ENCODE measurements at regions not wholly inside any gene's neighbourhood (a gene's known extent, or its start where the extent isn't known, plus 50 kb on each side); places are given as distances from the start of the nearest gene placed in this dataset.

- no peak overlapping the region for H3K9ac ChIP-seq (ENCODE audit: low read depth in 1 of 2, low read length in 2 of 2)
- no peaks in the 10 kb centered on the region for H3K27me3 ChIP-seq (ENCODE audit: control insufficient read depth in 4 of 4, insufficient read depth in 4 of 4, low read length in 3 of 4)
- 66% methylated on average over 4 of the region's 4 CpGs for WGBS
- DNase-seq (ENCODE audit: low spot score), result no peak
- peaks cover 0 to 14% (median 11%) of the 10 kb centered on the region in 4 donors for H3K4me1 ChIP-seq (ENCODE audit: control insufficient read depth in 4 of 4, insufficient read depth in 4 of 4, low read length in 3 of 4)
- no peak overlapping the region for H3K4me3 ChIP-seq (ENCODE audit: low read depth in 1 of 3, low read length in 3 of 3)
- H3K9me3 ChIP-seq (ENCODE audit: control insufficient read depth in 4 of 4, low read length in 3 of 4), result no peaks in the 10 kb centered on the region
- no peaks in the 10 kb centered on the region for H3K36me3 ChIP-seq (ENCODE audit: control insufficient read depth in 4 of 4, insufficient read depth in 3 of 4, low read depth in 1 of 4, low read length in 3 of 4)
- H3K27ac ChIP-seq (ENCODE audit: low read depth in 1 of 2, low read length in 2 of 2), result no peak overlapping the region
- no peak for TF ChIP-seq HNF4A (conservative IDR thresholded peaks at IDR 0.05)
- no peak for TF ChIP-seq ZBTB33 (IDR thresholded peaks at IDR 0.05)
- TF ChIP-seq TAF1 (conservative IDR thresholded peaks at IDR 0.05), result no peak
- no peak for TF ChIP-seq HNF4G (IDR thresholded peaks at IDR 0.05)
- no peak for TF ChIP-seq EGR1 (IDR thresholded peaks at IDR 0.05; ENCODE audit: low read depth in 2 of 2)
- no peak for TF ChIP-seq RXRA (IDR thresholded peaks at IDR 0.05)
- no peak for TF ChIP-seq MAX (IDR thresholded peaks at IDR 0.05)
These were observed 117.9 kb upstream of the MAP1LC3B2 start for GRCh38 chr12:116441292-116441691.

GRCh38 chr12:116442304-116442703 lies 116.9 kb upstream of the MAP1LC3B2 start:
- Histone ChIP-seq H3K4me3 (ENCODE audit: low read depth in 1 of 3, low read length in 3 of 3) (no peak overlapping the region), H3K27ac (ENCODE audit: low read depth in 1 of 2, low read length in 2 of 2) (no peak overlapping the region), H3K36me3 (ENCODE audit: control insufficient read depth in 4 of 4, insufficient read depth in 3 of 4, low read depth in 1 of 4, low read length in 3 of 4) (no peaks in the 10 kb centered on the region), H3K9me3 (ENCODE audit: control insufficient read depth in 4 of 4, low read length in 3 of 4) (no peaks in the 10 kb centered on the region), H3K4me1 (ENCODE audit: control insufficient read depth in 4 of 4, insufficient read depth in 4 of 4, low read length in 3 of 4) (peaks cover 0 to 5% (median 1%) of the 10 kb centered on the region in 4 donors), H3K9ac (ENCODE audit: low read depth in 1 of 2, low read length in 2 of 2) (no peak overlapping the region), H3K27me3 (ENCODE audit: control insufficient read depth in 4 of 4, insufficient read depth in 4 of 4, low read length in 3 of 4) (no peaks in the 10 kb centered on the region)
- over 99% methylated on average over 3 of the region's 3 CpGs for WGBS
- DNase-seq (ENCODE audit: low spot score), result no peak
- no peak for TF ChIP-seq ATF3 (IDR thresholded peaks at IDR 0.05)
- TF ChIP-seq YY1 (IDR thresholded peaks at IDR 0.05), result no peak
- TF ChIP-seq MAX (IDR thresholded peaks at IDR 0.05), result no peak
- TF ChIP-seq EGR1 (IDR thresholded peaks at IDR 0.05; ENCODE audit: low read depth in 2 of 2), result no peak

GRCh38 chr12:116442946-116443345 lies 116.2 kb upstream of the MAP1LC3B2 start:
- H3K36me3 ChIP-seq (ENCODE audit: control insufficient read depth in 4 of 4, insufficient read depth in 3 of 4, low read depth in 1 of 4, low read length in 3 of 4), result no peaks in the 10 kb centered on the region
- DNase-seq (ENCODE audit: low spot score), result no peak
- no peaks in the 10 kb centered on the region for H3K9me3 ChIP-seq (ENCODE audit: control insufficient read depth in 4 of 4, low read length in 3 of 4)
- no peak for TF ChIP-seq TAF1 (conservative IDR thresholded peaks at IDR 0.05)
- no peak for TF ChIP-seq RAD21 (IDR thresholded peaks at IDR 0.05)
- TF ChIP-seq SP1 (IDR thresholded peaks at IDR 0.05), result no peak
- no peak for TF ChIP-seq ZBTB33 (IDR thresholded peaks at IDR 0.05)
- no peak for TF ChIP-seq ATF3 (IDR thresholded peaks at IDR 0.05)
- TF ChIP-seq YY1 (IDR thresholded peaks at IDR 0.05), result no peak
- TF ChIP-seq HNF4G (IDR thresholded peaks at IDR 0.05), result no peak
- TF ChIP-seq MAX (IDR thresholded peaks at IDR 0.05), result no peak
- TF ChIP-seq JUND (IDR thresholded peaks at IDR 0.05), result no peak
- TF ChIP-seq RXRA (IDR thresholded peaks at IDR 0.05), result no peak
- no peak for TF ChIP-seq EGR1 (IDR thresholded peaks at IDR 0.05; ENCODE audit: low read depth in 2 of 2)
- TF ChIP-seq CTCF (IDR thresholded peaks at IDR 0.05; ENCODE audit: low read depth, low read length, missing input control), result no peak
- no peak for TF ChIP-seq HNF4A (conservative IDR thresholded peaks at IDR 0.05)
- TF ChIP-seq GABPA (IDR thresholded peaks at IDR 0.05 in 1 of 2, conservative IDR thresholded peaks at IDR 0.05 in 1 of 2), result no peak
- no peak for TF ChIP-seq FOXA2 (IDR thresholded peaks at IDR 0.05)
- TF ChIP-seq FOXA1 (IDR thresholded peaks at IDR 0.05), result no peak
- TF ChIP-seq NR2F2 (IDR thresholded peaks at IDR 0.05), result no peak
- no peak overlapping the region for H3K9ac ChIP-seq (ENCODE audit: low read depth in 1 of 2, low read length in 2 of 2)
- no peak overlapping the region for H3K4me3 ChIP-seq (ENCODE audit: low read depth in 1 of 3, low read length in 3 of 3)
- 76% methylated on average over 3 of the region's 3 CpGs for WGBS
- H3K4me1 ChIP-seq (ENCODE audit: control insufficient read depth in 4 of 4, insufficient read depth in 4 of 4, low read length in 3 of 4), result no peaks in the 10 kb centered on the region
- H3K27ac ChIP-seq (ENCODE audit: low read depth in 1 of 2, low read length in 2 of 2), result no peak overlapping the region
- H3K27me3 ChIP-seq (ENCODE audit: control insufficient read depth in 4 of 4, insufficient read depth in 4 of 4, low read length in 3 of 4), result no peaks in the 10 kb centered on the region
